ENCODE measurements at regions not wholly inside any gene's neighbourhood (a gene's known extent, or its start where the extent isn't known, plus 50 kb on each side); places are given as distances from the start of the nearest gene placed in this dataset.

- TF ChIP-seq CTCF (IDR thresholded peaks at IDR 0.05) (no peak), POLR2A (IDR thresholded peaks at IDR 0.05) (no peak)
Measured at GRCh38 chr5:125384071-125384470, 637.6 kb upstream of the ZNF608 start.
